Activated T-cell treated with anti-CD3 and anti-CD28 coated beads, Interleukin-2, amount 50 U/mL, for 4 hours (primary cell): ENCODE measurements at regions not wholly inside any gene's neighbourhood (a gene's known extent, or its start where the extent isn't known, plus 50 kb on each side); places are given as distances from the start of the nearest gene placed in this dataset.

Experiments used
- ATAC-seq, 2 donors: fragments of 200-7000 bp; cut with Tn5 transposase; one replicate each; pipeline ENCODE4 v1.10.0; 2021
- DNase-seq: peaks from one replicate; pipeline ENCODE4 v3.0.0-alpha.2; 2020
- H3K27me3 Mint-ChIP-seq: one replicate; pipeline ENCODE4 v1.8.0; 2021; ENCODE audit warnings: low read depth, mixed read lengths
- H3K36me3 Mint-ChIP-seq: one replicate; pipeline ENCODE4 v1.8.0; 2022; ENCODE audit warnings: mixed read lengths; ENCODE audit not compliant: insufficient read depth
- H3K4me1 Mint-ChIP-seq: one replicate; pipeline ENCODE4 v1.8.0; 2021; ENCODE audit warnings: low read depth, mixed read lengths
- H3K4me3 Mint-ChIP-seq: one replicate; pipeline ENCODE4 v1.8.0; 2021; ENCODE audit warnings: mild to moderate bottlenecking, moderate library complexity, mixed read lengths
- H3K9me3 Mint-ChIP-seq: one replicate; pipeline ENCODE4 v1.8.0; 2021; ENCODE audit warnings: mixed read lengths

- ATAC-seq (no peak), DNase-seq (no peak)
- H3K9me3 Mint-ChIP-seq, result no peaks in the 10 kb centered on the region
- no peaks in the 10 kb centered on the region for H3K4me1 Mint-ChIP-seq
- H3K36me3 Mint-ChIP-seq, result no peaks in the 10 kb centered on the region
- no peak overlapping the region for H3K4me3 Mint-ChIP-seq
- peaks cover 2% of the 10 kb centered on the region for H3K27me3 Mint-ChIP-seq
These were observed 201.8 kb upstream of the FOXF1 start for GRCh38 chr16:86308514-86308913.

DNA sequence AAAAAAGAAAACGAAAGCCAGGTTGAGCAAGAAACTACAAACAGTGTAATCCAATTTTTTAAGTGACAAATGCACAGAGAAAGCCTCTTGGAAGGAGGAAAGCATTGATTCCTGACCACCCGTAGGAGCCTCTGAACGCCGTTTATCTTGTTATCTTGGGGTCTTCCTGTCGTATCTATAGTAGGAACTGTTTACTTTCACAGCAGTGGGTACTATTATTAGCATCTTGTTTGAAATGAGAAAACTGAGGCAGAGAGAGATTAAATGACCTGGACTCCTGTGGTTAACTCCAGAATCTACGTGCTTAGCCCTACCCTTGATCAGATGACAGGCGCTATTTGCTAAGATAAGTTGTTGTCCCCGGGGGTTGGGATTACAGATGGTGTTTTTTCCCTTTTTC is 196.7 kb upstream of the FOXF1 start:
- H3K4me1 Mint-ChIP-seq, result no peaks in the 10 kb centered on the region
- no peaks in the 10 kb centered on the region for H3K36me3 Mint-ChIP-seq
- no peaks in the 10 kb centered on the region for H3K27me3 Mint-ChIP-seq
- no peak overlapping the region for H3K4me3 Mint-ChIP-seq
- DNase-seq (no peak), ATAC-seq (no peak)
- no peaks in the 10 kb centered on the region for H3K9me3 Mint-ChIP-seq

GRCh38 chr16:86314402-86315025 is 195.8 kb upstream of the FOXF1 start:
- Mint-ChIP-seq H3K27me3 (no peaks in the 10 kb centered on the region), H3K4me3 (no peak overlapping the region), H3K36me3 (no peaks in the 10 kb centered on the region), H3K4me1 (no peaks in the 10 kb centered on the region), H3K9me3 (no peaks in the 10 kb centered on the region)
- DNase-seq (no peak), ATAC-seq (no peak)

GRCh38 chr16:86316967-86317812 is 193.1 kb upstream of the FOXF1 start:
- H3K4me3 Mint-ChIP-seq, result no peak overlapping the region
- no peaks in the 10 kb centered on the region for H3K4me1 Mint-ChIP-seq
- ATAC-seq (peak; percentile 18 to 55), DNase-seq (no peak)
- peaks cover 6% of the 10 kb centered on the region for H3K27me3 Mint-ChIP-seq
- no peaks in the 10 kb centered on the region for H3K36me3 Mint-ChIP-seq
- no peaks in the 10 kb centered on the region for H3K9me3 Mint-ChIP-seq

- Mint-ChIP-seq H3K4me1 (no peaks in the 10 kb centered on the region), H3K27me3 (peaks cover 9% of the 10 kb centered on the region), H3K9me3 (no peaks in the 10 kb centered on the region), H3K36me3 (no peaks in the 10 kb centered on the region), H3K4me3 (no peak overlapping the region)
- DNase-seq (no peak), ATAC-seq (peak; percentile 22 to 23)
These were observed 192.3 kb upstream of the FOXF1 start for GRCh38 chr16:86317813-86318650.

DNA sequence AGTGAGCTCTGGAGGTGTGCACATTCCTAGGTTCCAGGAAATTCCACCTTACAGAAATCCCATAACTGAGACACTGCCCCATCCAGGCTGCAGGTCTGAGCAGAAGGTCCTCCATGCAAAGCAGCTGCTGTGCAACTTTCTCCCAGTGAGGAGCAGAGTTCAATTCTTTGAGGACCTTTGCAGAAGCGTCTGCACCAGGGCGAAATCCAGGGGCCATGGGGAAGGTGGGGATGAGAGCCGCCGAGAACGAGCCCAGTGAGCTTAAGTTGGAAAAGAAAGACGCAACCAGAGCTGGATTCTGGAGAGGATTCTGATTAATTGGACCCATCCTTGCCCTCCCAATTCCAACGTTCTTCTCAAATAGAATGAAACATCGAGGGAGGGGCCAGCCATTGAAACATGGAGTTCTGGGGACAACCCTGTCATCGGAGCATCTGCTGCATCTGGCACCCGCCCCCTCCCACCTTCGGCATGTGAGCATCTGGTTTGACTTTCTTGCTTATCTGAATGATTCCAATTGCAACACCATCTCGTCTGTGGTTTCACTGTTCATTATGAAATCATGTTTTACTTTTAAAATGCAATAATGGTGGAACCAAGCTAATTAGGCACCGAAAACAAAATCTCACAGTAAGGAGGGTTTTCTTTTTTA is 190.6 kb upstream of the FOXF1 start:
- Mint-ChIP-seq H3K9me3 (no peaks in the 10 kb centered on the region), H3K27me3 (peaks cover 9% of the 10 kb centered on the region), H3K4me1 (no peaks in the 10 kb centered on the region), H3K4me3 (no peak overlapping the region), H3K36me3 (no peaks in the 10 kb centered on the region)
- ATAC-seq (peak in 1 of 2 donors; percentile 12), DNase-seq (no peak)

GRCh38 chr16:86320237-86320595 is 190.1 kb upstream of the FOXF1 start:
- Mint-ChIP-seq H3K36me3 (no peaks in the 10 kb centered on the region), H3K4me3 (no peak overlapping the region), H3K4me1 (no peaks in the 10 kb centered on the region), H3K27me3 (peaks cover 9% of the 10 kb centered on the region), H3K9me3 (no peaks in the 10 kb centered on the region)
- DNase-seq (no peak), ATAC-seq (no peak)

- Mint-ChIP-seq H3K9me3 (no peaks in the 10 kb centered on the region), H3K36me3 (no peaks in the 10 kb centered on the region), H3K27me3 (peaks cover 9% of the 10 kb centered on the region), H3K4me1 (no peaks in the 10 kb centered on the region), H3K4me3 (no peak overlapping the region)
- DNase-seq (no peak), ATAC-seq (no peak)
These were observed 188.8 kb upstream of the FOXF1 start for GRCh38 chr16:86321491-86321890.

DNA sequence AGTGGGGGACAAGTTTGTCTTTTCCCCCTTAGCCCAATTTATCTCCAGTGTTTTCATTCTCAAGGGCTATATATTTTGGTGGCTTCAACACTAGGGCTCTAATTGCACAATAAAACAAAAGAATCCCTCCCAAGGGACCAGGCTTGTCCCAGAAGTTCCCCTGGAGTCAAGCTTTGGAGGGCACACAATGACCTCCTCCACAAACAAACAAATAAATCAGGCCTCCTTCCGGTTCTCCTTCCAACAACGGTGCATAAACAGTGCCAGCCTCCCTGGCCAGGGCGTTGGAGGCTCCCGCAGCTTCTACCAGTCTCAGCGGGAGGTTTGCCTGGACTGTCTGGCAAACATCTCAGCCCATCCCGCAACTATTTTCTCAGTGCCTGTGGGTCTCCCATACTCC is 188.0 kb upstream of the FOXF1 start:
- Mint-ChIP-seq H3K27me3 (peaks cover 9% of the 10 kb centered on the region), H3K4me1 (no peaks in the 10 kb centered on the region), H3K9me3 (no peaks in the 10 kb centered on the region), H3K4me3 (no peak overlapping the region), H3K36me3 (no peaks in the 10 kb centered on the region)
- ATAC-seq (no peak), DNase-seq (no peak)

- Mint-ChIP-seq H3K4me1 (no peaks in the 10 kb centered on the region), H3K27me3 (peaks cover 12% of the 10 kb centered on the region), H3K9me3 (no peaks in the 10 kb centered on the region), H3K4me3 (no peak overlapping the region), H3K36me3 (no peaks in the 10 kb centered on the region)
- DNase-seq (no peak), ATAC-seq (no peak)
These were observed 187.5 kb upstream of the FOXF1 start for GRCh38 chr16:86322806-86323205.

GRCh38 chr16:86324320-86324719 is 186.0 kb upstream of the FOXF1 start:
- no peak for ATAC-seq
- Mint-ChIP-seq H3K9me3 (no peaks in the 10 kb centered on the region), H3K4me1 (no peaks in the 10 kb centered on the region), H3K36me3 (no peaks in the 10 kb centered on the region), H3K27me3 (peaks cover 14% of the 10 kb centered on the region), H3K4me3 (no peak overlapping the region)
- no peak for DNase-seq

- ATAC-seq (no peak), DNase-seq (no peak)
- H3K9me3 Mint-ChIP-seq, result no peaks in the 10 kb centered on the region
- no peaks in the 10 kb centered on the region for H3K36me3 Mint-ChIP-seq
- peaks cover 18% of the 10 kb centered on the region for H3K27me3 Mint-ChIP-seq
- no peak overlapping the region for H3K4me3 Mint-ChIP-seq
- H3K4me1 Mint-ChIP-seq, result no peaks in the 10 kb centered on the region
These were observed 185.0 kb upstream of the FOXF1 start for GRCh38 chr16:86325360-86325759.

- Mint-ChIP-seq H3K27me3 (peaks cover 17% of the 10 kb centered on the region), H3K4me1 (no peaks in the 10 kb centered on the region), H3K4me3 (no peak overlapping the region), H3K9me3 (no peaks in the 10 kb centered on the region), H3K36me3 (no peaks in the 10 kb centered on the region)
- ATAC-seq, result no peak
- DNase-seq, result no peak
These were observed 184.4 kb upstream of the FOXF1 start for GRCh38 chr16:86325895-86326294.

- Mint-ChIP-seq H3K27me3 (peaks cover 17% of the 10 kb centered on the region), H3K4me3 (no peak overlapping the region), H3K36me3 (no peaks in the 10 kb centered on the region), H3K4me1 (no peaks in the 10 kb centered on the region), H3K9me3 (no peaks in the 10 kb centered on the region)
- DNase-seq, result no peak
- ATAC-seq, result no peak
These were observed 183.0 kb upstream of the FOXF1 start for GRCh38 chr16:86327321-86327720.
